ENCODE measurements at regions not wholly inside any gene's neighbourhood (a gene's known extent, or its start where the extent isn't known, plus 50 kb on each side); places are given as distances from the start of the nearest gene placed in this dataset.

- TF ChIP-seq, protein P1, sequence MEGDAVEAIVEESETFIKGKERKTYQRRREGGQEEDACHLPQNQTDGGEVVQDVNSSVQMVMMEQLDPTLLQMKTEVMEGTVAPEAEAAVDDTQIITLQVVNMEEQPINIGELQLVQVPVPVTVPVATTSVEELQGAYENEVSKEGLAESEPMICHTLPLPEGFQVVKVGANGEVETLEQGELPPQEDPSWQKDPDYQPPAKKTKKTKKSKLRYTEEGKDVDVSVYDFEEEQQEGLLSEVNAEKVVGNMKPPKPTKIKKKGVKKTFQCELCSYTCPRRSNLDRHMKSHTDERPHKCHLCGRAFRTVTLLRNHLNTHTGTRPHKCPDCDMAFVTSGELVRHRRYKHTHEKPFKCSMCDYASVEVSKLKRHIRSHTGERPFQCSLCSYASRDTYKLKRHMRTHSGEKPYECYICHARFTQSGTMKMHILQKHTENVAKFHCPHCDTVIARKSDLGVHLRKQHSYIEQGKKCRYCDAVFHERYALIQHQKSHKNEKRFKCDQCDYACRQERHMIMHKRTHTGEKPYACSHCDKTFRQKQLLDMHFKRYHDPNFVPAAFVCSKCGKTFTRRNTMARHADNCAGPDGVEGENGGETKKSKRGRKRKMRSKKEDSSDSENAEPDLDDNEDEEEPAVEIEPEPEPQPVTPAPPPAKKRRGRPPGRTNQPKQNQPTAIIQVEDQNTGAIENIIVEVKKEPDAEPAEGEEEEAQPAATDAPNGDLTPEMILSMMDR (IDR thresholded peaks at IDR 0.05): no peak
- TF ChIP-seq EP300 (IDR thresholded peaks at IDR 0.05): no peak
- no peak for TF ChIP-seq POLR2A (IDR thresholded peaks at IDR 0.05)
- no peak for TF ChIP-seq POLR2AphosphoS5 (IDR thresholded peaks at IDR 0.05)
These were observed 333.3 kb upstream of the HSF2 start for GRCh38 chr6:122066200-122066599.

Measured in suprapubic skin (tissue), 4 donors.